Ammon's horn (tissue), 1 donor: ENCODE measurements at regions not wholly inside any gene's neighbourhood (a gene's known extent, or its start where the extent isn't known, plus 50 kb on each side); places are given as distances from the start of the nearest gene placed in this dataset.
A peak's percentile ranks its signal among the peaks of the same experiment; 100 is the strongest.
"Not testable (repeated sequence)": the region's sequence is repeated elsewhere in the genome, so short reads cannot be mapped to it uniquely, and the experiment has no call there.

Experiments
- DNase-seq: peaks from one replicate; pipeline ENCODE4 v3.0.0-alpha.2; 2016; ENCODE audit warnings: low spot score

DNA sequence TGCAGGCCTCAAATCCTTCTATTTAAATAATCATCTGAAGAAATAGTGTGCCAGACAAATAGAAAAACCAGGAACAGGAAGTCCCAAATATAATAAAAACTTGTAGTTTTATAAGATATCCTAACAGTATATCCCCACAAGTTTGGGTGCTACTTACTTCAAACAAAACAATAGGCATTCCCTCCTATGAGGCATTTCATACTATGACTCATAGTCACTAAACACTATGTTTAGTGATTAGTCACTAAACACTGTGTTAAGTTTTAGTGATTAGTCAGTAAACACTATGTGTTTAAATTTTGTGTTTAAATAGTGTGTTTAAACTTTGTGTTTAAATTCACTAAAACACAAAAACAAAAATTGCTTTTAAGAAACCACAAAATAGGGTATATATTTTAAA, 407.0 kb upstream of the CDH19 start:
- DNase-seq, result no peak

DNA sequence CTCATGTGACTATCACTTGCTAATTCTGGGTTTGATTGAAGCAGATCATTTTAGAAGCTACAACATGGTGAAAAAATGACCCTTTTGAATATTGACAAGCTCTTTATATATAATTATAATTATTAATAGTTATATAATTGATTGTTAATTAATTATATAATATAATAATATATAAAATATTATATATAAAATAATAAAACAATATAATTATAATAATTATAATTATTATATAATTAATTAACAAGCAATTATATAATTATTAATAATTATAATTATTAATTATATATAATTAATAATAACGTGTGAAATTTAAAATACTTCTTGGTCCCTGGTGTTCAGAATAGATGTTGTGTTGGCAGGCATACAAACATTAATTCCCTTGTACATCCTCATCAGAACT, 404.1 kb upstream of the CDH19 start:
- no peak for DNase-seq

- no peak for DNase-seq
These were observed 403.2 kb upstream of the CDH19 start for GRCh38 chr18:67007085-67007484.

- DNase-seq, result no peak
These were observed 397.2 kb upstream of the CDH19 start for GRCh38 chr18:67001052-67001451.

DNA sequence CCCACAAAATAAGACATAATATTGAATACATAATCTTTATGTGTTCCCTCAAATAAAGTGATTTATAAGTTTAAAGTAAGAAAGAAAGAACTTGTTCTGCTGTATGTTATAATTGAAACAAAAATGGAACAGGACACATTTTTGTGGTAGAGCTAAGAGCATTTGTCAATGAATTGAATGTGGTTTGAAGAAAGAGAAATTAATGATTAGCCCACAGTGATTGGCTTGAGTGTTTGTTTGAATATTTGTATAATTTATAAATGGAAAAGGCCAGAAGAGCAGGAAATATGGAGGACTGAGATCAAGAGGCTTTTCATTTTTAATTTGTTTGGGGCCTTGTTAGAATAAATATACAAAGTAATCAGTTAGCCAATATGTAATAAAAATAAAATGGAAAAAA, 395.1 kb upstream of the CDH19 start:
- DNase-seq, result no peak

DNA sequence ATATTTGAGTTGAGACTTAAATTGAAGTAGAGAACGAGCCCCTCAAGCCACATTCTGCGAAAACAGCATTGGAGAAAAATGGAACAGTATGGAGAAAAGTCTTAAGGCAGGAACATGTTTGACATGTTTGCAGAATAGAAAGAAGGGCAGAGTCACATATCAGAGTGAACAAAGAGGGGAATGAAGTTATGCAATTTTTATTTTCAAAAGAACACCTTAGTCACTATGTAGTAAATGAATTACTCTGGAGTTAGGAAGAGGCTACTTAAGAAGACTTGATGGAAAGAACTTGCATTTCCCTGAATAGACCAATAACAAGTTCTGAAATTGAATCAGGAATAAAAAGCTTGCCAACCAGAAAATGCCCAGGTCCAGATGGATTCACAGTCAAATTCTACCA, 391.4 kb upstream of the CDH19 start:
- no peak for DNase-seq

GRCh38 chr18:66994790-66995189, 390.9 kb upstream of the CDH19 start:
- DNase-seq, result no peak

DNA sequence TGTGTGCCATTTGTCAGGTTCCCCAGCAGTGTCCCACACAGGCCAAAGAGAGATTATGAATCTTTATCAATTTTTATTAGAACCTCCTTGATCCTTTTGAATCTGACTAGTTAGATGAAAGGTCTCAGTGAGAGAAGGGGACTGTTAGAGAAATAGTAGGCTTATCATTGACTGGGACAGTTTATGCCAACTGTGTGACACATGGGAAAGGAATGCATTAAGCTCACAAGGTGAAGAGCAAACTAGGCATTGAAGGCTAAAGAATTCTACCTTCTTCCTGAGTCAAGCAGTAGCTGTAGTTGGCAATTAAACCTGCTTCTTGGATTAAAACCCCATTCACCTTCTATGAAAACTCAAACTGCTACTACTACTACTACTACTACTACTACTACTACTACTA, 389.6 kb upstream of the CDH19 start:
- DNase-seq, result no peak

DNA sequence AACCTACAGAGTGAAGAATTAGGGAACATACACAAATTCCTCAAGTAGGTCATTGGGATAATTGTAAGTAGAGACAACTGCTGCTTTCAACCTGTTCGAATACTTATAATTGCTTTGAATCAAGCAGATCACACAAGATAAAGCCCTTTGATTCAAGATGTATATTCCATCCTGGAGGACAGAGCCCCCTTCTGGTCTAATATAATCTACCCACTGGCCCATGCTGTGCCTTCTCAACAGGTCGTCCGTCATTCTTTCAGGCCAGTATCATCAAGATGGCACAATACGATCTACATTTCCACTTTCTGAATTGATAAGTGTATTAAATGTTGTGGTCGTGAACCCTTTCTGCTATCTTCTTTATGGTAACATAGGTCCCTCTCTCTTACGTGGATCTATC, 387.0 kb upstream of the CDH19 start:
- no peak for DNase-seq

DNA sequence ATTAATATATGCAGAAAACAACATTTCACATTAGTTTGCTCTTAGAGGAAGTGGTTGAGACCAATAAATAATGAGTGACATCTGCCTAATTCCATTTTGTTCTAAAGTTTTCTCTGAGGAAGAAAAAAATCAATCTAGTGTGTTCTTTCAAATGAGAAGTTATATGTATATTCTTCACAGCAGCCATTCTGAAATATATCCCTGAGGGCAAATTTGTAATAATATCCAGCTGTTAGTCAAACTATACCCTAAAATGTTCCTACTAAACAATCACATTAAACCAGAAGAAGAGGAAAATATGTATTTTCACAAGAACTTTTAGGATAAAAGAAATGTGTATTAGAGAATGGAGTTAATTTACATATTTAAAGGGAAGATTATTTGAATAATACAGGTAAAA, 375.1 kb upstream of the CDH19 start:
- DNase-seq, result no peak

DNA sequence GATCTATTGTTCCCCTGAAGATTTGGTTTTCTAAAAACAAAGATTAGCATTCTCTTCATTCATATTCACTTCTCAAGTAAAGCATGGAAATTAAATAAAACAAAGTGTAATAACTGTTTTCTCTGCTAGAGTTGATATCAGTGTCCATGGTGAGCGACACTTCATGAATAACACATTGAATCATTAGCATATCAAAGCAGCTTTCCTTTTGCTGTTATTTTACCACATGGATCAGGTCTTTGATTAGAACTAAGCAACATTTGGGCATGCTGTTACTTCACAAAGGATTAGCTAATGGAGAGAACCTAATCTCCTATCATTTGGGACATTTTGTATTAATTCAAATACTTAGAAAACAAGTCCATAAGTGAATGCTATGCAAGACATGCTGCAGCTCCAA, 368.8 kb upstream of the CDH19 start:
- DNase-seq, result peak; percentile 10

DNA sequence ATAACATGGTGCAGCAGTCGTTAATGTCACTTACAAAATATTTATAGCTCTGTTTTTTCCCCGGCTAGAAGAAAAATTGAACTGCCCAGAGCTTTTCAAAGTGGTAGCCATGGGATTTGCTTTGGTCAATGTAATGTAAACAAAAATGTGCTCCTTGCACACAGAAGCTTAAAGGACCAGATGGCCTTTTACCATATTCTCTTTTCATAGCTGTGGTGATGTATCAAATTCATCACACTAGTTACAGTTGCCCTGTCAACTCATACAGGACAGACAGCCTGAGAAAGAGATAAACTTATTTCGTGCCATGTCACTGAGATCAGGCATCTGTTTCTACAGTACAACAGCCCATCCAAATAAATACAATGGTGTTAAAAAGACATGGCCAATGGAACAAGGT, 368.1 kb upstream of the CDH19 start:
- DNase-seq, result no peak

- no peak for DNase-seq
These were observed 362.3 kb upstream of the CDH19 start for GRCh38 chr18:66966171-66966570.

DNA sequence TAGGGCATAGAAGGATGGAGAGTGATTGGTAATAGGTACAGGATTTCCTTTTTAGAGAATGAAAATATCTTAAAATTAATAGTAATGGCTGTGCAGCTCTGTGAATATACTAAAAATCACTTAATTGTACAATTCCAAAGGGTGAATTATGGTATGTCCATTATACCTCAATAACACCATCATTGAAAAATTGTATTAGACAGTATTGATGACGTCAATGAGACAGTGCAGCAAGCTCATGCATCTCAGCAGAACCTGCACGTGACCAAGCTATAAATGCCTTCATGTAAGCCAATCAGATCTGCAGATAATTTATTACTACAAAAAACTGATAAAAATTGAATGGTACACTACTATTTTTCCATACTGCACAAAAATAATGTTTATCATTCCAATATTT, 354.4 kb upstream of the CDH19 start:
- no peak for DNase-seq

- DNase-seq, result no peak
These were observed 347.9 kb upstream of the CDH19 start for GRCh38 chr18:66951750-66952149.

- DNase-seq, result no peak
These were observed 345.5 kb upstream of the CDH19 start for GRCh38 chr18:66949419-66949818.

DNA sequence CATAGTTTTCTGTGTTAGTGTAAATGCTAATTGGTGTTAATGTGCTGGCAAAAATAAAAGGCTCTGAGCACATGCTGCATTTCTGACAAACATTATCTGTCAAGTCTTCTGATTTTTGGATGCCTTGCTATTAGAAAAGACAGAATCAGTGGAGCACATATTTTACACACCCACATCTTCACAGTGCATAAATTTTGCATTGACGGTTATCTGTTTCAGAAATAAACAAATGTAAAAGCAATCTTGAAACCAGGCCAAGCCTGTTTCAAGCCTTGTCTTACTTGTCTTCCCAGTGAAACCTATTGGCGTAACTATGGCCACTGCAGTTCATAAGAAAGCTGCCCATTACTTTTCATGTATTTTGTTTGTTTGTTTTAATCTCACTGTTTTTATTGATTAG, 333.7 kb upstream of the CDH19 start:
- DNase-seq, result peak; percentile 13

GRCh38 chr18:66931010-66931409, 327.1 kb upstream of the CDH19 start:
- no peak for DNase-seq

DNA sequence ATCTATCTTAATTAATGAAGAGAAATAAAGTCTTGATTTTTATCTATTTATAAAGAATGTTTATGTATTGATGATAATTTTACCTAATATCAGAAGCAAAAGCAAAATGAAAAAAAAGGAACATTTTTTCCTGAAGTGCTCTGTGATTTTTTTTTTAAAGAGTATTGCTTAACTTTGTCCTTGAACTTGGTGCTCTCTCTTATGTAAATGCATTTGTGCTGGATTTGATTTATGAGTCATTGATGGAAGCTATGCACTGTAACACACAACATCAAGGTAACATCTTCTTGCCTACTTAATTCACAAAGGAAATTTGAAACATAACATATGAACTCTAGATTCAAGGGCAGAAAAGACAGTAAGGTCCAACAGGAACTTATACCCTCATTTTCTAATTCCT, 312.9 kb upstream of the CDH19 start:
- DNase-seq, result no peak

GRCh38 chr18:66900837-66901236, 296.9 kb upstream of the CDH19 start:
- no peak for DNase-seq

GRCh38 chr18:66895631-66896030, 291.7 kb upstream of the CDH19 start:
- DNase-seq, result no peak

DNA sequence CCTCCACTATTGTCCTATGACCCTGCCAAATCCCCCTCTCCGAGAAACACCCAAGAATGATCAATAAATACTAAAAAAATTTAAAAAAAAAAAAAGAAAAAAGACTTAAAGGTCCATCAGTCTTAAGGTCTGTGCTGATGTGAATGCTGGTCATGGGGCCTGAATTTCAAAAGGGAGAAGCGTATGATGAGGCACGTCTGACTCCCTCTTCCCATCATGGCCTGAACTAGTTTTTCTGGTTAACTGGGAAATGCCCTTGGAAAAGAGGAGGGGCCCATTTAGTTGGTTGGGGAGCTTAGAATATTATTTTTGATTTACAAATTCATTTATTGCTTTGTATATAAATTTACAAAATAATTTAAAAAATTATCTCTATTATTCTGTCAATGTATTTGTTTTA, 291.0 kb upstream of the CDH19 start:
- no peak for DNase-seq

GRCh38 chr18:66892388-66892787, 288.5 kb upstream of the CDH19 start:
- DNase-seq, result not testable (repeated sequence)

DNA sequence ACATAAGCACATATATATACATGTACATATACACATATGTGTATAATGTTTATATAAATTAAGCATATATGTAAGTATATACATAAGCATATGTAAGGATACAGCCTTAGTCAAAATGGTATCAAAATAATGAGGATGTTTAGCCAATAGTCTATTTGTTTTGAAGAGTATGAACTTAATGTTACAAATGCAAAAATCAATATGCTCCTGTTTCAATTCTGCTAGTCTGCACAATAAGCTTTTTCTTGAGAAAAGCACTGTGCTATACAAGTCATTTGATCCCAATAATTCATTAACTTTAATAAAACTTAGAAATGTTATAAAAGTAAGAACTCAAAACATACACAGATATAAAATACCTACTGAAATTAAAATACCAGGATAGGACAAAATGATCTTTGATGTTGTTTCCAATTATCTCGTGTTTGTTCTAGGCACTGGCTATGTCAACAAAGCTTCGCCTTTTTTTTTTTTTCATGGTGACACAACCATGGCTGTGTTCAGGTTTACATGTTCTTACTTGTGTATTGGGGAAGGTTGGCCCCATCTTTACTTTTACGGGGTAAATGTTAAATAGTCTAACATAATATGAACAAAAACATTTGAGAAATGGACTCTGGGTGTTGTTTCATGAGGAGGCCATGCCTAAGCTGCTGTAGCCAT, 271.1 kb upstream of the CDH19 start:
- no peak for DNase-seq

GRCh38 chr18:66874375-66874774, 270.5 kb upstream of the CDH19 start:
- DNase-seq, result no peak
